SKM-1 (cell line): ENCODE measurements at regions not wholly inside any gene's neighbourhood (a gene's known extent, or its start where the extent isn't known, plus 50 kb on each side); places are given as distances from the start of the nearest gene placed in this dataset.

ENCODE experiments used
- DNase-seq: peaks from one replicate; lab custom pipeline; 2025; ENCODE audit not compliant: unreplicated experiment; lab: John Stamatoyannopoulos, UW

DNA sequence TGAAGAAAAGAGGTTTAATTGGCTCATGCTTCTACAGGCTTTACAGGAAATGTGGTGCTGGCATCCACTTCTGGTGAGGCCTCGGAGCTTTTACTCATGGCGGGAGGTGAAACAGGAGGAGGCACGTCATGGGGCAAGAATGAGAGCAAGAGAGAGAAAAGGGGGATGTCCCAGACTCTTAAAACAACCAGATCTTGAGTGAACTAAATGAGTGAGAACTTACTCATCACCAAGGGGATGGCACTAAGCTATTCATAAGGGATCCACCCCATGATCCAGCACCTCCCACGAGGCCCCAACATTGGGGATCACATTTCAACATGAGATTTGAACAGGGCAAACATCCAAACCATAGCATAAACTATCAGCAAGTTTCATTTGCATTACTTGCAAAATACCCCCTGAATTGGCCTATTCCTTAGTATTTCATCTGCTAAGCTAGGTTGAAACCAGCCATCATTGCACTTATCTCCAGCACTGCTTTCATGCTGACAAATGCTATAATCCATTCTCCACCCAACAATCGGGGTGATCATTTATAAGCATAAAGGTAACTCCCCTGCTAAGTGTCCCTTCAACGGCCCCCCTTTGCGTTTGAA is 179.0 kb downstream of the NOC3L start:
- DNase-seq, result no peak

DNA sequence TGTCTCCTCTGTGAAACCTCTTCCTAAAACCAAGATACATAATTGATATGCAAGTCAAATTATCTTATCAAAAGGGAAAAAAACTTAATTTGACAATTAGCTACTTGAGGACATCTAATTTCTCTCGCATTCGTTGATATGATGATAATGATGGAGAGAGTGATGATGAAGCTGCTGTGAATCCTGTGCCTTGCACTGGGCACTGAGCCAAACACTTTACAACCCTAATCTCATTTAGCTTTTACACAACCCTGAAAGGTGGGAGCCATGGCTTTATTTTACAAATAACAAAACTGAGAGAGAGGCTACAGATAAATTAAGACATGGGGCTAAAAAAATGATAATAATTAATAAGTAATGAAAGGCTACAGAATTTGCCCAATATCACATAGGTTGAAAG is 176.0 kb downstream of the NOC3L start:
- no peak for DNase-seq

DNA sequence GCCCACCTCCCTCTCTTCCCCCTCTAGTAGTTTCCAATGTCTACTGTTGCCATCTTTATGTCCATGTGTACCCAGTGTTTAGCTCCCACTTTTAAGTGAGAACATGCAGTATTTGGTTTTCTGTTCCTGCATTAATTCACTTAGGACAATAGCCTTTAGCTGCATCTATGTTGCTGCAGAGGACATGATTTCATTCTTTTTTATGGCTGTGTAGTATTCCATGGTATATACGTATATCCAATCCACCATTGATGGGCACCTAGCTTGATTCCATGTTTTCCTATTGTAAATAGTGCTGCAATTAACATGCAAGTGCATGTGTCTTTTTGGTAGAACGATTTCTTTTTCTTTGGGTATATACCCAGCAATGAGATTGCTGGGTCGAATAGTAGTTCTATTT is 170.4 kb downstream of the NOC3L start:
- no peak for DNase-seq

DNA sequence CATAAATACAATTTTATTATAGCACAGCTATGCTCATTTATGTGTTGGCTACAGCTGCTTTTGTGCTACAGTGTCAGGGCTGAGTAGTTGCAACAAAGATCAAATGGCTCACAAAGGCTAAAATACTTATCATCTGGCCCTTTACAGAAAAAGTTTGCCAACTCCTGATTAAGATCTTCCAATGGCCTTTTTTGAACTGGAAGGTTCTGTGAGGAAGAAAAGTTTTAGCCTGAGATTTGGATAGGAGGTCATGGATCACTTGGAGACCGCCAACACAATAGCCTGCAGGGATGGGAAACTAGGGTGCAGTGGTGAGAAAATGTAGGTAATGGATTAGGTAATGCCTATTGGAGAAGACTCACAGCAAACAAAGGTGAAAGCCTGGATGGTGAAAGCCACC is 169.8 kb downstream of the NOC3L start:
- no peak for DNase-seq

DNA sequence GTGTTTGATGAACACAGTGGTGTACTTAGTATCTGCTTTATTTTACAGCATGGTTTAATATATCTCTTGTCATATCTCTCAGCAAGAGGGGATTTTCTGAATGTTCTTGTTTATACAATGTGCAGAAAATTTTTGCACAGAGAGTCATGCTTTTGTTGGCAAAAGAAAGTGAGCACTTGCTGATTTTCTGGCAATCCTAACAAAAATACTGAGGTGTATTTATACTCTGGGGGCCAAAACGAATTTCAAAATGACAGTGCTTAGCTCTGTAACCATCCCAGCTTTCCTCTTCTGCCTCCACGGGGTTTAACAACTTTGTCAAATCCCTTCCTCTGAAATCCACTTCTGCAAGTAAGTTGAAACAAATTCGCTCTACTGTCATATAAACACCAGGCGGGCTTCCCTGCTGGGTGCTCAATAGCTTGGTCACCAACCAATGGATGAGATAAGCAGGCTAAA is 169.2 kb downstream of the NOC3L start:
- no peak for DNase-seq

DNA sequence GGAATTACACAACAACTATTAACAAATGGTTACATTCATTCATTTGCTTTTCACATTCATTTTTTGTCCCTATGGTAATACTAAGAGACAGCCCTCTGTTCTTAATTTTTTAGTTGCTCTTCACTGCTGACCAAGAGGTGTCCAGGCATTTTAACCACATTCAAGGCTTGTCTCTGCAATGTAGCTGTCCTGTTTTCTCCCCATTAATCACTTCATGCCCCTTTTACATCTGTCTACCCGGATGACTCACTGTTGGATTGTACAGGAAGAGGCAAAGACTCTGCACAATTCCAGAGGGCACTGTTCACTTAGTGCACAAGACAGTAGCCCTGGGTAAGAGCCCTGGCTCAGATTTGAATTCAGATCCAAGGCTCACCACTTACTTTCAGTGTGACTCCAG is 168.5 kb downstream of the NOC3L start:
- DNase-seq, result no peak

DNA sequence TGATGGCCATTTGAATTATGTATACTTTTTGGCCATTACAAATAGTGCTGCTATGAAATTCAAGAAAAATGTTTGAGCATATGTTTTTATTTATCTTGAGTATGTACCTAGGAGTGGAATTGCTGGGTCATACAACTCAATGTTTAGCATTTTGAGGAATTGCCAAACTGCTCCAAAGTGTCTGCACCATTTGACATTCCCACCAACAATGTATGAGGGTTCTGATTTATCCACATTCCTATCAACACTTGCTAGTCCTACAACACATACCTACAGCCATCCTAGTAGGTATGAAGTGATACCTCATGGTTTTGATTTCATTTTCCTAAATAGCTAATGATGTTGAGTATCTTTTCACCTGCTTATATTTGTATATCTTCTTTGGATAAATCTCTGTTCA is 165.5 kb downstream of the NOC3L start:
- DNase-seq, result no peak

DNA sequence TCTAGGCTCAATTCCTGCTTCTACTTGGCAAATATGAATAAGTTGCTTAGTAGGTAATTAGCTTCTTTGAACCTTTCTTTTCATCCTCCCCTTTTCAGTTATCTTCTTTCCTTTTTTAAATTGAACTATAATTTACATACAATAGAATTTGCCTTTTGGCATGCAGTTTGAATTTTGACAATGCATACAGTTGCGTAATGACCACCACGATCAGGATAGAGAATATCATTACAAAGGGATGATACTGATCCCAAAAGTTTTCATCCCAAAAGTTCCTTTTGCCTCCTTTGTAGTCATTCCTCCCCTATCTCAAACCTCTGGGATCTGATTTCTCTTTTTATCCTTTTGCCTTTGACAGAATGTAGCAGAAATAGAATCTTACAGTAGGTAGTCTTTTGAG is 164.4 kb downstream of the NOC3L start:
- no peak for DNase-seq

DNA sequence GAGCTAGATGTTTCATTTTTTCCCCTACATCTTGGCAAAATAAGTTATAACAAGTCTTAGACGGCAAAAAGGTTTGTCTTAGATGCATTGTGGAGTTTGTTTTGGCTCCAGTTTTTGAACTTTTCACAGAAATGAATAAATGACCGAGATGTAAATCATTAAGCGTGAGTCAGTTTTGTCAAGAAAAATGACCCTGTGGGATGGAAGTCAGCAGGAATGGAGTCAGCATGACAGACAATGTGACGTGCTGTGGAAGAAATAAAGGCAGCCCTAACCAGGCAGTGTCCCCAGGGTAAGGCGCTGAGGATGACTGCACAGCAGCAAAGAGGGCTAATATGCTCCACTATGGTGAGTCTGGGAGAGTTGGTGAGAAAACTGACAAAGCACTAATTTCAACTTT is 163.2 kb downstream of the NOC3L start:
- no peak for DNase-seq

DNA sequence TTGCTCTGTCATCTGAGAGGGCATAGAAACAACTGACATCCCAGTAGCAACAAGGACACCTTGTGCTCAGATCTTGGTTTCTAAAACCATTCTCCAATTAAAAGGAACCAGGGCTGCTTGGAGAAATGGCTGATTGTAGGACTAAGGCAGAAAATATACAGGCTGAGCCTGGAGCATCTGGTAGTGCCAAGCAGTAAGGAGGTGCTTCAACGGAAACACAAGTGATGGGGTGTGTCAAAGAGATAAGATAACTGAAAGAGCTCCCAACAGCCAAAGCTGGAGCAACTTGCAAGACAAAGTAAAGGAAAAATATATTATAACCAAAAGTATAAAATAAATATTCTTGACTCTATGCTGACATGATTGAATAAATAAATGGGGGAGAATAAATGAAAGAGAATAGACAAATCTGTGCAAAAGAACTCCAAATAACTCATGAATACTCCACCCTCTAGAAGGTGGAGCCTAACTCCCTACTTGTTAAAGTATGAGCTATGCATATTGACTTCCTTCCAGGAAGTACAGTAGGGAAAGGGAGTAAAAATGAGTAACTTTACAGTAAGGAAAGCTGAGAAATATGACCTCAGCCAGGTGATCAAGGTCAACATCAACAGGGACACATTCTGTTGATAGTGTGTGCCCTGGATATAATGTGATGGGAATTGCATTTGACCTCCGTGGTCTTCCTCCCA is 162.4 kb downstream of the NOC3L start:
- DNase-seq, result no peak

DNA sequence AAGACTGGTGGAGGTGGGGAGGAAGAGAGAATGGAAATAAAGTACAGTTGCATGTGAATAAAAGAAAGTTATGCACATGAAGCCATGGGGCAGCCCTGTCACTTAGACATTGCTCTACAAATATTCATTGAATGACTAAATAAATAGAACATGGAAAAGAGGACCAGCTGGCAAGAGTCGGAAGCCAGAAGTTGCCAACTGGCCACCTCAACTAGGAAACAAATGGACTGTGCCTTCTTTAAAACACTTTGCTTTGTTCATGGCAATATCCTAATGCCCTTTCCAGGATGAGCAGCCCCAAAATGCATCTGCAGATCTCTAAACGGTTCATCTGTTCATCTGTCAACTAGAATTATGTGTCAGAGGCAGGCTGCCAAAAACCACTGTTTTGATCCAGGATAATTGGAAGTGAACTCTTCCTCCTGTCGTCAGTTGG is 157.3 kb downstream of the NOC3L start:
- no peak for DNase-seq

DNA sequence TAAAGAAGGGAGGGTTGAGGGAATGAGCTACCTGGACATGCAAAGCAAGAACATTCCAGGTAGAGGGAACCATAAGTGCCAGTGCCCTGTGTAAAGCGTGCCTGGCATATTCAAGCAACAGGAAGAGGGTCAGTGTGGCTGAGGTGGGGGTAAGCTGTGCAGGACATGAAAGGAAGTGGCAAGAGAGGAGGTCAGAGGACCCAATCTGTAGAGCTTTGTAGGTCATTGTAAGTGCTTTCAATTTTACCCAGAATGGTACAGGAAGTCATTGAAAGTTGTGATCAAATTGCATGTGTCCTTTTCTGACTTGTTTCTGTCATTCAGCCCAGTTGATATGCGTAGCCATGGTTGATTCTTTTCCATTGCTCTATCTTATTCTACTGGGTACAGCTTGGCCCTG is 156.6 kb downstream of the NOC3L start:
- DNase-seq, result no peak

DNA sequence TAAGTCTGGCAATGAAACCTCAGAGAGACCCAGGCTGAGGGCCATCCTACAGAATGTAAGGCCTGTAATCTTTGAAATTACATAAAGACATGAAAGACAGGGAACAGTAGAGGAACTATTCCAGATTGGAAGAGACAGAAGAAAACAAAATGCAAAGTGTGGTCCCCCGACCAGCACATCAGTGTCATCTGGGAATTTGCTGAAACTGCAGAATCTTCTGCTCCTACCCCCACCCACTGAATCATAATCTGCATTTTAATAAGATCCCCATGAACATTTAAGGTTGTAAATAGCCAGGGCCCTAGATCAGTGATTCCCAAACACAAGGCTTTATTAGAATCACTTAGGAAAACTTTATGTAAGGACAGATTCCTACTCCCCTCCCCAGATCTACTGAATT is 154.4 kb downstream of the NOC3L start:
- no peak for DNase-seq

DNA sequence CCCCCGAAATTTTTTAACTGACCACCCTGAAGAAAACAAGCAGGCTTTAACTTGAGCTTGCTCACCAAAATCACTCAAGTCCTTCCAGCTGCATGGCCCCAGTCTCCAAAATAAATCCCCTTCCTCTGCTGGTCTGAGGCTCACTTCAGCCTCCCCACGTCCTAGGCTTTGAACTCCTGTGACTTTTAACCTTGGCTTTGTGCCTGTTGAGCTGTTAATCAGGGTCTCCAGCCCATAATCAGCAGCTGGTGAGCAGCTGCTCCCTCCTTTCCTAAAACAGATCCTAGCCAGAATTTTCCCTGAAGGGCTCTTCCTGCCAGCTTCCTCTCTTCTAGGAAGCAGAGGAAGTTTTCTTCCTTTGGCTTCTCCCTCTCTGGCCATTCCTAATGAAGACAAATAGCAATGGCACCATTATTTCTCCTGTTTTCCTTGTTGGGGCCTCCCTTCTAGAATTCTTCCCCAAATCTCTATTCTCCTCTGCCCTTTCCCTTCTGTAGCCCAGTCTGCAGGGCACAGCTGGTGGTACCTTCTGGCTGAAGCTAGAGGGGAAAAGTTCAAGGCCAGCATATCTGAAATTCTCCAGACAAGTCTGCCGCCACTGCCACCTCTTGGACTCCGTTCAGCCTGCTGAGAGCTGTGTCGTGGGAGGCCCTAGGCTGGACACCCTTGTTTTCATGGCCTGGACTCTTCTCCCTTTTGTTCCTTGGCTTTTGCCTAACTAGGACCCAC is 152.1 kb downstream of the NOC3L start:
- DNase-seq, result no peak

DNA sequence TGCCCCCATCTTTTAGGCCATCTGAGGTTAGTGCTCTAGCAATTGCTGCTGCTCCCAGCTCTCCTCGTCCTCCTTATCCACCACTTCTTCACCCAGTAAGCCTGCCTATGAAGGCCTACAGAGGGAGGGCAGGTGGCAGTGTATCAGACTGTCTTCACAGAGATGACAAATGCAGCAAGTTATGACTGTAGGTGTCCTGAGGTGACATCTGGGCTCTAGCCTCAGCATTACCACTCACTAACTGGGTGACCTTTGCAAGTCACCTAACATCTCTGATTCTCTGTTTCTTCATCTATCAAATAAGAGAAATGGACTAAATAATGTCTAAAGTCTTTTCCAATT is 151.6 kb downstream of the NOC3L start:
- no peak for DNase-seq

DNA sequence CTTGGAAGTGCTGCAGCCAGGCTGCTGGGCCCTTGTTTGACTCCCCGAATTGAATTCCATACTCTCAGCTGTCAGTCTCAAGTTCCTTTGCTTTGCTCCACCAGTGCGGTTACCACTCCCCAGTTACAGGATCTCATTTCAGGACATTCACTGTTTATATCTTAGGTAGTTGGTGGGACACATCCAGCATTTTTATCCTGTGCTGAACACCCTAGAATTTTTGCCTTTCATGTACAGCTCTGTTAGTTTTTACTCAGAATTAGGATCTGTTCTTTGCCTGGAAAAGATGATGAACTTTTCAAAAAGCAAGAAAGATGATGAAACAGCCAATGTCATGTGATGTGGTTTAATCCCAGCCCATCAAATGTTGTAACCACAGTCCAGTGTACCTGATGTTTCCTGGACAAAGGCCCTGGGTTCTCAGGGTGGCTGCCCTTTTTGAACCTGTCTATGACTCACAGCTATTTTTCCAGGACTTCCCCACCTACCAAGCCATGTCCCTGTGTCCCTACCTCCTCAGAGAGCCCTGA is 149.7 kb downstream of the NOC3L start:
- no peak for DNase-seq

DNA sequence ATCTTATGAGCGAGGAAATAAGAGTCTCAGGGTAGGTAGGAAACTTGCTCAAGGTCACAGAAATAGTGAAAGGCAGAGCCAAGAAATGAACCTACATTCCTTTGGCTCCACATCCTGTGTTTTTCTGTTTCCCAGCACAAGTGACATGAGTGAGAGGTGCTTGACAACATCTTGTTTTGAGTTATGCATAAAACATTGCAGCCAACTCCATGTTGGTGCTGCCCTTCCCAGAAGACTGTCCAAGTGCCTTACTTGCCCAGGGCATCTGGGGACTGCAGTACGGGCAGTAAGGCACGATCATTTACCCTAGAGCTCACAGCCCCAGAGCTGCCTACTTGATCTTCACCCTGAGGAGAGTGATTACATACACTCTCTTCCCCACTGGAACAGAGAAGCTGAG is 148.8 kb downstream of the NOC3L start:
- no peak for DNase-seq

DNA sequence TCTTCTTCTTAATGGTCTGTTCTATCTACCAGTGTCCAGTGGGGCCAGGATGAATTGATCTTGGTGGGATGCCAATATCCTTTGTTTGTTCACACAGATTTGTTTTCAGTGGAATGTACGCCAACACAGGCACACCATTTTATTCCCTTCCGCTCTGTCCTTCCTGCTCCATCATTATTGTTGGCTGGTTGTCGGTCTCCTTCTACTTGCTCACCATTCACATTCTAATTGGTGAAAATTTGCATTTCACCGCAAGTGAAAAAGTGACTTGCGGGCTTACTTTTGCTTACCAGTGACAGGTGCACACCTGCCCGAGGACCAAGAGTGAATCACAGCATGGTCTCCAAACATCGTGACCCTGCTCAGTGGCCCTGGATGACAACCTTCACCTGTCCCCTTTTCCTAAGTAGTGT is 148.3 kb downstream of the NOC3L start:
- DNase-seq, result no peak

DNA sequence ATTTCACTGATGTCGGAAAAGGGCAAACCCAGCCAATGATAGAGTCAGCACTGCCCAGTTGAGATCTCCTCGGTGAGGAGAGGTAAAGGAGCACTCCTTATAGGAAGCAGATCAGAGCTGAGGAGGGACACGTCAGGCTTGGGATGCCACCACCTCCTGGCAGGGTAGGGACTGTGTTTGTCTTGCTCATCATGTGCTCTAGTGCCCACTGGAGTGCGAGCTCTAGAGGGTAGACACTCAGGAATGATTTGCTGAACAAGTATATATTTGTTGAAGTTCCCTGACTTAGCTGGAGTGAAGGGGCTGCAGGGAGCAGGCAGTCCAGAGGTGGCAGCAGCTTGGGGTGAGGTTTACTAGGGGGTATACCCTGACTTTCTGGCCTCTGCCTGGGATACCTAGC is 146.5 kb downstream of the NOC3L start:
- no peak for DNase-seq

DNA sequence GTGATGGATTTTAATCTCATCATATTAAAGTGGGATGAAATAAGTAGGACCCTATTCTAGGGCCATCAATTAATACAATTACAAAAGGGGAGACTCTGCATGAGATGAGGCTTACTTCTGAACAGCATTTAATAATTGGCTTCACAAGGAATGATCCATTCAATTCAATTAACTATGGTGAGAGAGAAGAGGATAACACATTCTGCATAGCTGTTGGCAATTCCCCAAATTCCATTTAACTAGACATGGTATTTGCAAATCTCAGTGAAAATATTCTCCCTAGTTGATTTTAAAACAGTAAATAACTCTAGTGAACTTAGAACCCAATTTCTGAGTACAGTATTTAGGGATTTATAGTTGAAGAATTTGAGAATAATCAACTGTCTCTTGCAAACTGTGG is 145.3 kb downstream of the NOC3L start:
- no peak for DNase-seq

DNA sequence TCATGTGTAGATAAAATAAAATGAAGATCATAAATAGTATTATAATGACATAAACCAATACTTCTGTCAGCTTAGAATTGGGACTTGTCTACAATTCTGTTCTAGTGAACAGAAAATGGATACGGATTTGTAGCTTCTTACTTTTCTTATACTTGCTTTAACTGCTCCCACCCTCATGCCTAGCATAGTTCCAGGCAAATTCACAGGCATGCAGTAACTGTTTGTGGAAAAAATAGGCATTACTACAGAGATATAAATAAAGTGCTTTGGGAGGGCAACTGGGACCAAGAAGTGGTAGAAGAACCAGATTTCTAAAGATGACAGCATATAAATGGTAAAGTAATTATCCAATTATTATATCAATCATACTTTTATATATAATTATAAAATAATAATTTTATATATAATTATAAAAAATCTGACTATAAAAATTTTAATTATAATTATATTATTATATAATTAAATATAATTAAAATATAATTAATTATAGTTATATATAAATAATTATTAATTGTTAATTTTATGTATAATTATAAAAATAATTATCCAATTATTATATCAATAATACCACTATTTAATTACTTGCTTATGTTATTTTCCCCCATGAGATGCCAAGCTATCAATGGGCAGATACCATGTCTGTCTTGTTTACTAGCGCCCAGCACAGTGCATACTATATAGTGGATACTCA is 144.1 kb downstream of the NOC3L start:
- no peak for DNase-seq

DNA sequence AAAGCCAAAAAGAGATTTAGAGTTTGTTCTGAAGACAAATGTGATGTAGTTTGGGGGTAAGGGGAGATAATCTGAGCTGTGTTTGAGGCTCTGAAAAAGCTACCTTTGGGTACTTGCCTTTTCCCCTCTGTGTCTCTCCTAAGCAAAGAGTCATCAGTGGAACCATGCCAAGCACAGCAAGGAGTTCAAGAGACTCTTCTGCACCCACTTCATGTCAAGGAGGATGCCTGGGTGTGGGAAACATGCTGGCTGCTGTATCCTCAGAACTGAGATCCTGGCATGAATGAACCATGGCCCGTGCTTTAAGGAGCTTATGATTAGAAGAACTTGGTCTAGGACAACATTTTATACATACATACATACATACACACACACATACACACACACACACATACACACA is 142.9 kb downstream of the NOC3L start:
- no peak for DNase-seq
